CD4-positive, alpha-beta memory T cell (primary cell): ENCODE measurements at regions not wholly inside any gene's neighbourhood (a gene's known extent, or its start where the extent isn't known, plus 50 kb on each side); places are given as distances from the start of the nearest gene placed in this dataset.
A peak's percentile ranks its signal among the peaks of the same experiment; 100 is the strongest.
"Not testable (repeated sequence)": the region's sequence is repeated elsewhere in the genome, so short reads cannot be mapped to it uniquely, and the experiment has no call there.

Experiments
- CTCF ChIA-PET: fragments of 350-600 bp; sonication (Branson Sonifier 250); formaldehyde crosslinking; loops from one replicate; lab custom pipeline; 2021; ENCODE audit warnings: inconsistent platforms; ENCODE audit not compliant: partially characterized antibody; lab: Charles Lee
- POLR2A ChIA-PET: fragments of 350-600 bp; sonication (Branson Sonifier 250); formaldehyde crosslinking; loops from one replicate; lab custom pipeline; 2021; ENCODE audit not compliant: partially characterized antibody; lab: Charles Lee
- DNase-seq, 5 donors: peaks; one replicate each; pipeline versions ENCODE4 v3.0.0 to v3.0.0-alpha.2; 2020 to 2022; ENCODE audit warnings: mixed read lengths in 1 of 5
- H3K27ac ChIP-seq: one replicate; pipeline ENCODE4 v1.7.0; 2013; ENCODE audit warnings: low read depth, low read length
- H3K27me3 ChIP-seq: 2 replicates; pipeline ENCODE4 v1.7.0; 2013; ENCODE audit warnings: mild to moderate bottlenecking, low read length, moderate library complexity; ENCODE audit not compliant: insufficient read depth
- H3K36me3 ChIP-seq: 2 replicates; pipeline ENCODE4 v1.7.0; 2013; ENCODE audit warnings: mild to moderate bottlenecking, low read length, moderate library complexity; ENCODE audit not compliant: insufficient read depth
- H3K4me1 ChIP-seq: 2 replicates; pipeline ENCODE4 v1.7.0; 2013; ENCODE audit warnings: mild to moderate bottlenecking, low read length, moderate library complexity; ENCODE audit not compliant: insufficient read depth
- H3K4me3 ChIP-seq, 2 donors: one replicate each; pipeline ENCODE4 v1.7.0; 2013; ENCODE audit warnings: low read length in 2 of 2, mild to moderate bottlenecking in 1 of 2
- H3K9me3 ChIP-seq, 2 donors: one replicate each; pipeline ENCODE4 v1.7.0; 2013; ENCODE audit warnings: low read length in 2 of 2, control low read depth in 1 of 2; ENCODE audit not compliant: control insufficient read depth in 1 of 2
- H3K27ac Mint-ChIP-seq, 7 donors: one replicate each; pipeline ENCODE4 v1.8.0; 2020 to 2021; ENCODE audit warnings: mixed read lengths in 7 of 7, mild to moderate bottlenecking in 6 of 7, inconsistent platforms in 3 of 7, moderate library complexity in 3 of 7
- H3K27me3 Mint-ChIP-seq, 2 donors: one replicate each; pipeline ENCODE4 v1.8.0; 2020 to 2021; ENCODE audit warnings: mixed read lengths in 2 of 2
- H3K36me3 Mint-ChIP-seq, 2 donors: one replicate each; pipeline ENCODE4 v1.8.0; 2020 to 2021; ENCODE audit warnings: mixed read lengths in 2 of 2, inconsistent platforms in 1 of 2, mild to moderate bottlenecking in 1 of 2
- H3K4me1 Mint-ChIP-seq, 4 donors: one replicate each; pipeline ENCODE4 v1.8.0; 2020 to 2021; ENCODE audit warnings: mixed read lengths in 4 of 4, mild to moderate bottlenecking in 1 of 4
- H3K4me3 Mint-ChIP-seq, 8 donors: one replicate each; pipeline ENCODE4 v1.8.0; 2020 to 2021; ENCODE audit warnings: mixed read lengths in 8 of 8, mild to moderate bottlenecking in 7 of 8, moderate library complexity in 6 of 8, inconsistent platforms in 3 of 8
- H3K9me3 Mint-ChIP-seq, 8 donors: one replicate each; pipeline ENCODE4 v1.8.0; 2020 to 2021; ENCODE audit warnings: mixed read lengths in 8 of 8, mild to moderate bottlenecking in 5 of 8, inconsistent platforms in 3 of 8, moderate library complexity in 1 of 8
- intact Hi-C: fragments of 100-400 bp; cut with micrococcal nuclease; formaldehyde crosslinking; loops from one replicate; pipeline ENCODE4 v1.15.1; 2023

GRCh38 chr5:162607879-162608278, 540.3 kb downstream of the GABRG2 start:
- no peak for DNase-seq
- no peak overlapping the region for H3K4me3 Mint-ChIP-seq
- Histone ChIP-seq H3K27ac (no peak overlapping the region), H3K36me3 (no peaks in the 10 kb centered on the region), H3K9me3 (no peaks in the 10 kb centered on the region), H3K4me3 (no peak overlapping the region), H3K4me1 (no peaks in the 10 kb centered on the region), H3K27me3 (no peaks in the 10 kb centered on the region)
- H3K36me3 Mint-ChIP-seq = no peaks in the 10 kb centered on the region
- ChIA-PET CTCF (no interaction called here), POLR2A (no interaction called here)
- intact Hi-C loops = no loop called here
- peaks cover 0 to 9% (median 2%) of the 10 kb centered on the region in 8 donors for H3K9me3 Mint-ChIP-seq
- H3K27ac Mint-ChIP-seq = no peak overlapping the region
- no peaks in the 10 kb centered on the region for H3K4me1 Mint-ChIP-seq
- H3K27me3 Mint-ChIP-seq = no peaks in the 10 kb centered on the region

GRCh38 chr5:162621726-162622263, 554.2 kb downstream of the GABRG2 start:
- H3K27me3 ChIP-seq, H3K27ac ChIP-seq, POLR2A ChIA-PET, H3K4me1 ChIP-seq, H3K27ac Mint-ChIP-seq, H3K27me3 Mint-ChIP-seq, H3K4me1 Mint-ChIP-seq, H3K9me3 ChIP-seq, CTCF ChIA-PET, intact Hi-C loops, H3K4me3 Mint-ChIP-seq, H3K36me3 ChIP-seq, H3K36me3 Mint-ChIP-seq, H3K4me3 ChIP-seq: not testable (repeated sequence)
- peak in 1 of 5 donors; percentile 33 for DNase-seq
- H3K9me3 Mint-ChIP-seq = peaks cover 2 to 13% (median 11%) of the 10 kb centered on the region in 8 donors

GRCh38 chr5:162624110-162624509, 556.5 kb downstream of the GABRG2 start:
- no peaks in the 10 kb centered on the region for H3K4me1 Mint-ChIP-seq
- CTCF ChIA-PET = no interaction called here
- Histone ChIP-seq H3K4me1 (no peaks in the 10 kb centered on the region), H3K36me3 (no peaks in the 10 kb centered on the region), H3K4me3 (no peak overlapping the region), H3K27ac (no peak overlapping the region), H3K27me3 (no peaks in the 10 kb centered on the region), H3K9me3 (no peaks in the 10 kb centered on the region)
- H3K27me3 Mint-ChIP-seq = no peaks in the 10 kb centered on the region
- H3K9me3 Mint-ChIP-seq = peaks cover 2 to 32% (median 17%) of the 10 kb centered on the region in 8 donors
- H3K27ac Mint-ChIP-seq = no peak overlapping the region
- DNase-seq = no peak
- H3K36me3 Mint-ChIP-seq = no peaks in the 10 kb centered on the region
- intact Hi-C loops = no loop called here
- no peak overlapping the region for H3K4me3 Mint-ChIP-seq
- POLR2A ChIA-PET = no interaction called here

- intact Hi-C loops = no loop called here
- Mint-ChIP-seq H3K4me1 (no peaks in the 10 kb centered on the region), H3K4me3 (no peak overlapping the region), H3K27me3 (no peaks in the 10 kb centered on the region), H3K27ac (no peak overlapping the region), H3K9me3 (peaks cover 2 to 45% (median 22%) of the 10 kb centered on the region in 8 donors), H3K36me3 (no peaks in the 10 kb centered on the region)
- H3K36me3 ChIP-seq = no peaks in the 10 kb centered on the region
- no peaks in the 10 kb centered on the region for H3K4me1 ChIP-seq
- no peak overlapping the region for H3K4me3 ChIP-seq
- ChIA-PET POLR2A (no interaction called here), CTCF (no interaction called here)
- no peaks in the 10 kb centered on the region for H3K27me3 ChIP-seq
- H3K9me3 ChIP-seq = no peaks in the 10 kb centered on the region
- no peak for DNase-seq
- no peak overlapping the region for H3K27ac ChIP-seq
Measured at GRCh38 chr5:162637481-162637880, 569.9 kb downstream of the GABRG2 start.

GRCh38 chr5:162638849-162639248, 571.3 kb downstream of the GABRG2 start:
- Mint-ChIP-seq H3K27me3 (no peaks in the 10 kb centered on the region), H3K9me3 (peaks cover 2 to 32% (median 13%) of the 10 kb centered on the region in 8 donors), H3K4me3 (no peak overlapping the region), H3K4me1 (no peaks in the 10 kb centered on the region), H3K36me3 (no peaks in the 10 kb centered on the region), H3K27ac (no peak overlapping the region)
- H3K27me3 ChIP-seq = no peaks in the 10 kb centered on the region
- no peaks in the 10 kb centered on the region for H3K9me3 ChIP-seq
- ChIA-PET CTCF (no interaction called here), POLR2A (no interaction called here)
- H3K4me3 ChIP-seq = no peak overlapping the region
- intact Hi-C loops = no loop called here
- no peak for DNase-seq
- no peaks in the 10 kb centered on the region for H3K4me1 ChIP-seq
- no peak overlapping the region for H3K27ac ChIP-seq
- no peaks in the 10 kb centered on the region for H3K36me3 ChIP-seq

- H3K4me3 ChIP-seq = no peak overlapping the region
- Mint-ChIP-seq H3K36me3 (no peaks in the 10 kb centered on the region), H3K27me3 (no peaks in the 10 kb centered on the region), H3K27ac (no peak overlapping the region), H3K9me3 (peaks cover 0 to 17% (median 6%) of the 10 kb centered on the region in 8 donors), H3K4me1 (no peaks in the 10 kb centered on the region), H3K4me3 (no peak overlapping the region)
- intact Hi-C loops = no loop called here
- H3K27ac ChIP-seq = no peak overlapping the region
- no peaks in the 10 kb centered on the region for H3K27me3 ChIP-seq
- ChIA-PET POLR2A (no interaction called here), CTCF (no interaction called here)
- H3K4me1 ChIP-seq = no peaks in the 10 kb centered on the region
- H3K9me3 ChIP-seq = no peaks in the 10 kb centered on the region
- H3K36me3 ChIP-seq = no peaks in the 10 kb centered on the region
- DNase-seq = no peak
Measured at GRCh38 chr5:162641142-162641813, 573.7 kb downstream of the GABRG2 start.

GRCh38 chr5:162654661-162655405, 587.3 kb downstream of the GABRG2 start:
- no peak for DNase-seq
- Histone ChIP-seq H3K4me1 (no peaks in the 10 kb centered on the region), H3K4me3 (no peak overlapping the region), H3K9me3 (no peaks in the 10 kb centered on the region), H3K36me3 (no peaks in the 10 kb centered on the region), H3K27ac (no peak overlapping the region), H3K27me3 (no peaks in the 10 kb centered on the region)
- Mint-ChIP-seq H3K27me3 (no peaks in the 10 kb centered on the region), H3K4me3 (no peak overlapping the region), H3K27ac (no peak overlapping the region), H3K4me1 (no peaks in the 10 kb centered on the region), H3K9me3 (peaks cover 7 to 16% (median 10%) of the 10 kb centered on the region in 8 donors), H3K36me3 (no peaks in the 10 kb centered on the region)
- CTCF ChIA-PET = no interaction called here
- intact Hi-C loops = no loop called here
- POLR2A ChIA-PET = no interaction called here
